A673 (cell line): ENCODE measurements at regions not wholly inside any gene's neighbourhood (a gene's known extent, or its start where the extent isn't known, plus 50 kb on each side); places are given as distances from the start of the nearest gene placed in this dataset.

ENCODE experiments used
- BruUV-seq: library from RNA; stranded (reverse); fragments of 400-500 nt; replicated peaks from 2 replicates; lab custom pipeline; 2021; lab: Mats Ljungman, UMichigan
- CTCF ChIA-PET: fragments of 300-600 bp; sonication (Branson Sonifier 250); formaldehyde crosslinking; loops from one replicate; lab custom pipeline; 2022; ENCODE audit warnings: antibody characterized with exemption; lab: Charles Lee
- POLR2A ChIA-PET: fragments of 300-600 bp; sonication (Branson Sonifier 250); formaldehyde crosslinking; loops from one replicate; lab custom pipeline; 2022; ENCODE audit warnings: antibody characterized with exemption; ENCODE audit not compliant: low non-redundant PET; lab: Charles Lee
- DNase-seq: peaks from one replicate; pipeline ENCODE4 v3.0.0-alpha.2; 2015; ENCODE audit warnings: low spot score
- H3K27ac ChIP-seq: fragments of 200-600 bp; sonication (generic); 2 replicates; pipeline ENCODE4 v1.5.1; 2016; ENCODE audit warnings: mixed run types, low read depth, mild to moderate bottlenecking, mixed read lengths, antibody characterized with exemption, low read length; ENCODE audit not compliant: poor library complexity, severe bottlenecking
- H3K27me3 ChIP-seq: fragments of 200-600 bp; sonication (generic); replicated peaks from 2 replicates; pipeline ENCODE4 v1.6.1; 2017; ENCODE audit warnings: mixed run types, low read depth, mild to moderate bottlenecking, mixed read lengths, antibody characterized with exemption, low read length; ENCODE audit not compliant: insufficient read depth, poor library complexity
- H3K36me3 ChIP-seq: fragments of 200-600 bp; sonication (generic); 2 replicates; pipeline ENCODE4 v1.6.1; 2016; ENCODE audit warnings: mixed run types, mild to moderate bottlenecking, mixed read lengths, antibody characterized with exemption, low read length; ENCODE audit not compliant: insufficient read depth, poor library complexity, severe bottlenecking
- H3K4me1 ChIP-seq: fragments of 200-600 bp; sonication (generic); 2 replicates; pipeline ENCODE4 v1.6.1; 2017; ENCODE audit warnings: mixed run types, mild to moderate bottlenecking, mixed read lengths, antibody characterized with exemption, low read length; ENCODE audit not compliant: insufficient read depth, poor library complexity, severe bottlenecking
- H3K4me3 ChIP-seq: fragments of 200-600 bp; sonication (generic); 2 replicates; pipeline ENCODE4 v1.5.1; 2016; ENCODE audit warnings: low read depth, mixed run types, mild to moderate bottlenecking, mixed read lengths, low read length; ENCODE audit not compliant: poor library complexity, severe bottlenecking
- H3K9me3 ChIP-seq: fragments of 200-600 bp; sonication (generic); 2 replicates; pipeline ENCODE4 v1.6.1; 2016; ENCODE audit warnings: mixed run types, low read depth, mild to moderate bottlenecking, mixed read lengths, antibody characterized with exemption, low read length; ENCODE audit not compliant: poor library complexity, severe bottlenecking
- CTCF ChIP-seq: fragments of 300-800, 200-600 bp; sonication (generic); conservative IDR thresholded peaks from 2 replicates; pipeline ENCODE4 v1.5.1; 2017; ENCODE audit warnings: low read depth, mild to moderate bottlenecking, antibody characterized with exemption, low read length, moderate library complexity, mixed read lengths
- EZH2 ChIP-seq: fragments of 200-600 bp; sonication (generic); IDR thresholded peaks from 2 replicates; pipeline ENCODE4 v1.6.1; 2017; ENCODE audit warnings: borderline replicate concordance, low read depth, mild to moderate bottlenecking, mixed read lengths, antibody characterized with exemption, low read length; ENCODE audit not compliant: poor library complexity, severe bottlenecking
- intact Hi-C: fragments of 100-400 bp; cut with micrococcal nuclease; formaldehyde crosslinking; loops from one replicate; pipeline ENCODE4 v1.10.0; 2022; ENCODE audit not compliant: unreplicated experiment

GRCh38 chr11:112541140-112542046 is 280.7 kb upstream of the PLET1 start:
- Histone ChIP-seq H3K27ac (no peak overlapping the region), H3K4me3 (no peak overlapping the region), H3K9me3 (no peaks in the 10 kb centered on the region), H3K36me3 (no peaks in the 10 kb centered on the region), H3K27me3 (no peaks in the 10 kb centered on the region), H3K4me1 (peaks cover 31% of the 10 kb centered on the region)
- intact Hi-C loops: no loop called here
- POLR2A ChIA-PET: interaction anchor here (0.6 kb wide), 1 partner anchor 667 kb away, joined by 3 read pairs; no protein-coding TSS in a partner anchor
- no TSS peak for BruUV-seq
- DNase-seq: no peak
- CTCF ChIA-PET: no interaction called here
- TF ChIP-seq CTCF: no peak
- TF ChIP-seq EZH2: no peak

GRCh38 chr11:112542479-112542878 is 281.8 kb upstream of the PLET1 start:
- H3K4me1 ChIP-seq: peaks cover 28% of the 10 kb centered on the region
- TF ChIP-seq EZH2 (no peak), CTCF (no peak)
- CTCF ChIA-PET: no interaction called here
- no peak for DNase-seq
- H3K27ac ChIP-seq: no peak overlapping the region
- no peak overlapping the region for H3K4me3 ChIP-seq
- POLR2A ChIA-PET: no interaction called here
- H3K36me3 ChIP-seq: no peaks in the 10 kb centered on the region
- H3K9me3 ChIP-seq: no peaks in the 10 kb centered on the region
- no TSS peak for BruUV-seq
- intact Hi-C loops: no loop called here
- H3K27me3 ChIP-seq: no peaks in the 10 kb centered on the region

GRCh38 chr11:112543390-112543789 is 282.7 kb upstream of the PLET1 start:
- BruUV-seq: no TSS peak
- CTCF ChIA-PET: no interaction called here
- no peak for DNase-seq
- intact Hi-C loops: no loop called here
- Histone ChIP-seq H3K4me1 (peaks cover 19% of the 10 kb centered on the region), H3K27me3 (no peaks in the 10 kb centered on the region), H3K27ac (no peak overlapping the region), H3K4me3 (no peak overlapping the region), H3K36me3 (no peaks in the 10 kb centered on the region), H3K9me3 (no peaks in the 10 kb centered on the region)
- POLR2A ChIA-PET: no interaction called here
- TF ChIP-seq CTCF (no peak), EZH2 (no peak)
